SK-N-SH treated with all-trans-retinoic acid at 6 μM for 48 hours (cell line): ENCODE measurements at regions not wholly inside any gene's neighbourhood (a gene's known extent, or its start where the extent isn't known, plus 50 kb on each side); places are given as distances from the start of the nearest gene placed in this dataset.
A peak's percentile ranks its signal among the peaks of the same experiment; 100 is the strongest.

Source experiments
- ATAC-seq: fragments of 200-7000 bp; cut with Tn5 transposase; 3 replicates; pipeline ENCODE4 v1.9.1; 2020; ENCODE audit warnings: mild to moderate bottlenecking, moderate library complexity
- ARNTL ChIP-seq: fragments of 450-650 bp; formaldehyde crosslinking; IDR thresholded peaks from 2 replicates; pipeline ENCODE4 v1.5.0; 2020; ENCODE audit warnings: low read depth, mild to moderate bottlenecking, moderate library complexity, borderline replicate concordance
- BACH2 ChIP-seq: fragments of 250-450 bp; sonication (Bioruptor Pico); IDR thresholded peaks from 2 replicates; pipeline ENCODE4 v1.9.0; 2021; ENCODE audit warnings: mild to moderate bottlenecking, borderline replicate concordance
- CSDC2 ChIP-seq: fragments of 250-450 bp; sonication (Bioruptor Pico); IDR thresholded peaks from 2 replicates; pipeline ENCODE4 v1.5.0; 2020; ENCODE audit warnings: mild to moderate bottlenecking, moderate library complexity
- ESRRG ChIP-seq: fragments of 250-450 bp; sonication (Bioruptor Pico); IDR thresholded peaks from 2 replicates; pipeline ENCODE4 v1.6.1; 2021; ENCODE audit warnings: mild to moderate bottlenecking
- GLIS3 ChIP-seq: fragments of 250-450 bp; sonication (Bioruptor Pico); IDR thresholded peaks from 2 replicates; pipeline ENCODE4 v1.5.0; 2020; ENCODE audit warnings: mild to moderate bottlenecking, moderate library complexity
- ISL1 ChIP-seq: fragments of 250-450 bp; sonication (Bioruptor Pico); IDR thresholded peaks from 2 replicates; pipeline ENCODE4 v2.1.2; 2022; ENCODE audit warnings: mild to moderate bottlenecking, moderate library complexity
- OSR1 ChIP-seq: fragments of 250-450 bp; sonication (Bioruptor Pico); IDR thresholded peaks from 2 replicates; pipeline ENCODE4 v1.8.0; 2022; ENCODE audit warnings: moderate library complexity, mild to moderate bottlenecking, inconsistent platforms
- PPARA ChIP-seq: fragments of 250-450 bp; sonication (Bioruptor Pico); IDR thresholded peaks from 2 replicates; pipeline ENCODE4 v1.5.0; 2020; ENCODE audit warnings: mild to moderate bottlenecking, borderline replicate concordance
- RARB ChIP-seq: fragments of 250-450 bp; sonication (Bioruptor Pico); IDR thresholded peaks from 2 replicates; pipeline ENCODE4 v1.8.0; 2021; ENCODE audit warnings: mild to moderate bottlenecking, moderate library complexity
- SNAI2 ChIP-seq: fragments of 250-450 bp; sonication (Bioruptor Pico); IDR thresholded peaks from 2 replicates; pipeline ENCODE4 v1.5.0; 2020; ENCODE audit warnings: mild to moderate bottlenecking, moderate library complexity
- TCF4 ChIP-seq: fragments of 250-450 bp; sonication (Bioruptor Pico); IDR thresholded peaks from 2 replicates; pipeline ENCODE4 v1.8.0; 2021; ENCODE audit warnings: mild to moderate bottlenecking, moderate library complexity, borderline replicate concordance
- TOX ChIP-seq: fragments of 250-450 bp; sonication (Bioruptor Pico); IDR thresholded peaks from 2 replicates; pipeline ENCODE4 v1.8.0; 2021; ENCODE audit warnings: mild to moderate bottlenecking, moderate library complexity, borderline replicate concordance
- ZC3H10 ChIP-seq: fragments of 250-450 bp; sonication (Bioruptor Pico); IDR thresholded peaks from 2 replicates; pipeline ENCODE4 v1.5.1; 2021; ENCODE audit warnings: mild to moderate bottlenecking, moderate library complexity
- ZFP3 ChIP-seq: fragments of 250-450 bp; sonication (Bioruptor Pico); IDR thresholded peaks from 2 replicates; pipeline ENCODE4 v1.5.0; 2020; ENCODE audit warnings: mild to moderate bottlenecking, moderate library complexity
- ZFP30 ChIP-seq: fragments of 450-650 bp; formaldehyde crosslinking; IDR thresholded peaks from 2 replicates; pipeline ENCODE4 v1.5.0; 2022; ENCODE audit warnings: mild to moderate bottlenecking, moderate library complexity
- ZNF565 ChIP-seq: fragments of 450-650 bp; formaldehyde crosslinking; conservative IDR thresholded peaks from 2 replicates; pipeline ENCODE4 v1.5.0; 2020; ENCODE audit warnings: low read depth, mild to moderate bottlenecking, moderate library complexity
- ZNF70 ChIP-seq: fragments of 450-650 bp; formaldehyde crosslinking; IDR thresholded peaks from 2 replicates; pipeline ENCODE4 v1.5.0; 2020; ENCODE audit warnings: mild to moderate bottlenecking, moderate library complexity
- TF ChIP-seq, protein P1 (sequence below): fragments of 250-450 bp; sonication (Bioruptor Pico); IDR thresholded peaks from 2 replicates; pipeline ENCODE4 v1.5.1; 2020; ENCODE audit warnings: low read depth, mild to moderate bottlenecking, moderate library complexity
- TF ChIP-seq, protein P2 (sequence below): fragments of 250-450 bp; sonication (Bioruptor Pico); IDR thresholded peaks from 2 replicates; pipeline ENCODE4 v1.5.1; 2021; ENCODE audit warnings: mild to moderate bottlenecking, moderate library complexity
- TF ChIP-seq, protein P3 (sequence below): fragments of 250-450 bp; sonication (Bioruptor Pico); IDR thresholded peaks from 2 replicates; pipeline ENCODE4 v1.5.0; 2020; ENCODE audit warnings: mild to moderate bottlenecking, moderate library complexity
- TF ChIP-seq, protein P4 (sequence below): fragments of 250-450 bp; sonication (Bioruptor Pico); IDR thresholded peaks from 2 replicates; pipeline ENCODE4 v1.8.0; 2021; ENCODE audit warnings: low read depth, mild to moderate bottlenecking, moderate library complexity, borderline replicate concordance
- TF ChIP-seq, protein P5 (sequence below): fragments of 250-450 bp; sonication (Bioruptor Pico); IDR thresholded peaks from 2 replicates; pipeline ENCODE4 v1.8.0; 2020; ENCODE audit warnings: mild to moderate bottlenecking, moderate library complexity, borderline replicate concordance

DNA sequence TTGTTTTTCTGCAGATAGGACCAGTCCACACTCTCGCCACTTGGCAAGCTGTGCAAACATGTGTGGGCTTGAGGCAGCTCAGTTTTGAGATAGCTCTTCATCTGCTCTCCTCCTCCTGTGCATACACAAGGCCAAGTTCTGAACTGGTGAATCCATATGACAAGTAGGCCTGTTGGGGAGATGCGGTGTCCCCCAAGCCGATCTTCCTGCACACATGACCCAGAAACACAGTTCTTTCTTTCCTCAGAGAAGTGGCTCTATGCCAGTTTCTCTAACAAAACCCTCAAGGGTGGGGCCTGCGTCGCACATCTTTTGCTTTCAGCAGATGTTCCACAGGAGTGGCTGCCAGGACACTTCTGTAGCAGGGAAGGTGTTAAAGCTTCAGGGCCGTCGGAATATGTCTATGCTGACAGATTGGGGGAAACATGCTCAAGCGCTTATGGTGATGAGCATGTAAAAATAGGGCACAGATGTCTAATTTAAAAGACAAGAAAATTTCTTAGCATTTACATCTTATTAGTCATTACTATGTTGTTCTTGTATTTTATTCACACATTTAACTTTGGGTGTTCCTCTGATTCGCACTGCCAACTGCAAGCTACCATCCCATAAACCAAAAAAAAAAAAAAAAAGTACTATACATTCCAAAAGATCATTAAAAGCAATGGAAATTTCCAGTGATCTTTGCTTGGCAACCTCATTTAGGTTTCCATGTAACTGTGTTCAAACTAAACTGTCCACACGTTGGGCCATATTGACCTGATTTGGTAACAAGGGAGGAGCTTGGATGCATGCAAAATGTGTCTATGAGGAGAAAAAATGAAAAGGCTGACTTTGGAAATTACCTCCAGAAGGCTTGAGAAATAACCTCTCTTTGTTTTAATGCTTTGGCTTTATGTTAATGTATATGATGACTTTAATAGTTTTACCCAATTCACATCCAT lies 1055.5 kb upstream of the KLHL29 start:
- no peak for ATAC-seq
- TF ChIP-seq OSR1 (CRISPR knock-in tag) = no peak
- TF ChIP-seq ZC3H10 (CRISPR knock-in tag) = no peak
- TF ChIP-seq ARNTL (CRISPR knock-in tag) = no peak
- no peak for TF ChIP-seq ISL1 (CRISPR knock-in tag)
- TF ChIP-seq, protein P1, sequence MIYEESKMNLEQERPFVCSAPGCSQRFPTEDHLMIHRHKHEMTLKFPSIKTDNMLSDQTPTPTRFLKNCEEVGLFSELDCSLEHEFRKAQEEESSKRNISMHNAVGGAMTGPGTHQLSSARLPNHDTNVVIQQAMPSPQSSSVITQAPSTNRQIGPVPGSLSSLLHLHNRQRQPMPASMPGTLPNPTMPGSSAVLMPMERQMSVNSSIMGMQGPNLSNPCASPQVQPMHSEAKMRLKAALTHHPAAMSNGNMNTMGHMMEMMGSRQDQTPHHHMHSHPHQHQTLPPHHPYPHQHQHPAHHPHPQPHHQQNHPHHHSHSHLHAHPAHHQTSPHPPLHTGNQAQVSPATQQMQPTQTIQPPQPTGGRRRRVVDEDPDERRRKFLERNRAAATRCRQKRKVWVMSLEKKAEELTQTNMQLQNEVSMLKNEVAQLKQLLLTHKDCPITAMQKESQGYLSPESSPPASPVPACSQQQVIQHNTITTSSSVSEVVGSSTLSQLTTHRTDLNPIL (CRISPR knock-in tag) = no peak
- TF ChIP-seq, protein P2, sequence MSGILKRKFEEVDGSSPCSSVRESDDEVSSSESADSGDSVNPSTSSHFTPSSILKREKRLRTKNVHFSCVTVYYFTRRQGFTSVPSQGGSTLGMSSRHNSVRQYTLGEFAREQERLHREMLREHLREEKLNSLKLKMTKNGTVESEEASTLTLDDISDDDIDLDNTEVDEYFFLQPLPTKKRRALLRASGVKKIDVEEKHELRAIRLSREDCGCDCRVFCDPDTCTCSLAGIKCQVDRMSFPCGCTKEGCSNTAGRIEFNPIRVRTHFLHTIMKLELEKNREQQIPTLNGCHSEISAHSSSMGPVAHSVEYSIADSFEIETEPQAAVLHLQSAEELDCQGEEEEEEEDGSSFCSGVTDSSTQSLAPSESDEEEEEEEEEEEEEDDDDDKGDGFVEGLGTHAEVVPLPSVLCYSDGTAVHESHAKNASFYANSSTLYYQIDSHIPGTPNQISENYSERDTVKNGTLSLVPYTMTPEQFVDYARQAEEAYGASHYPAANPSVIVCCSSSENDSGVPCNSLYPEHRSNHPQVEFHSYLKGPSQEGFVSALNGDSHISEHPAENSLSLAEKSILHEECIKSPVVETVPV = no peak
- no peak for TF ChIP-seq TCF4 (CRISPR knock-in tag)
- no peak for TF ChIP-seq TOX (CRISPR knock-in tag)
- TF ChIP-seq RARB (CRISPR knock-in tag) = no peak
- no peak for TF ChIP-seq ZFP30
- no peak for TF ChIP-seq CSDC2 (CRISPR knock-in tag)
- TF ChIP-seq ZNF565 (CRISPR knock-in tag) = no peak
- no peak for TF ChIP-seq BACH2 (CRISPR knock-in tag)
- no peak for TF ChIP-seq ZFP3 (CRISPR knock-in tag)
- TF ChIP-seq ZNF70 = no peak
- TF ChIP-seq GLIS3 (CRISPR knock-in tag) = no peak
- TF ChIP-seq ESRRG = no peak
- no peak for TF ChIP-seq SNAI2 (CRISPR knock-in tag)
- TF ChIP-seq, protein P3, sequence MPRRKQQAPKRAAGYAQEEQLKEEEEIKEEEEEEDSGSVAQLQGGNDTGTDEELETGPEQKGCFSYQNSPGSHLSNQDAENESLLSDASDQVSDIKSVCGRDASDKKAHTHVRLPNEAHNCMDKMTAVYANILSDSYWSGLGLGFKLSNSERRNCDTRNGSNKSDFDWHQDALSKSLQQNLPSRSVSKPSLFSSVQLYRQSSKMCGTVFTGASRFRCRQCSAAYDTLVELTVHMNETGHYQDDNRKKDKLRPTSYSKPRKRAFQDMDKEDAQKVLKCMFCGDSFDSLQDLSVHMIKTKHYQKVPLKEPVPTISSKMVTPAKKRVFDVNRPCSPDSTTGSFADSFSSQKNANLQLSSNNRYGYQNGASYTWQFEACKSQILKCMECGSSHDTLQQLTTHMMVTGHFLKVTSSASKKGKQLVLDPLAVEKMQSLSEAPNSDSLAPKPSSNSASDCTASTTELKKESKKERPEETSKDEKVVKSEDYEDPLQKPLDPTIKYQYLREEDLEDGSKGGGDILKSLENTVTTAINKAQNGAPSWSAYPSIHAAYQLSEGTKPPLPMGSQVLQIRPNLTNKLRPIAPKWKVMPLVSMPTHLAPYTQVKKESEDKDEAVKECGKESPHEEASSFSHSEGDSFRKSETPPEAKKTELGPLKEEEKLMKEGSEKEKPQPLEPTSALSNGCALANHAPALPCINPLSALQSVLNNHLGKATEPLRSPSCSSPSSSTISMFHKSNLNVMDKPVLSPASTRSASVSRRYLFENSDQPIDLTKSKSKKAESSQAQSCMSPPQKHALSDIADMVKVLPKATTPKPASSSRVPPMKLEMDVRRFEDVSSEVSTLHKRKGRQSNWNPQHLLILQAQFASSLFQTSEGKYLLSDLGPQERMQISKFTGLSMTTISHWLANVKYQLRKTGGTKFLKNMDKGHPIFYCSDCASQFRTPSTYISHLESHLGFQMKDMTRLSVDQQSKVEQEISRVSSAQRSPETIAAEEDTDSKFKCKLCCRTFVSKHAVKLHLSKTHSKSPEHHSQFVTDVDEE = no peak
- no peak for TF ChIP-seq PPARA (CRISPR knock-in tag)
- TF ChIP-seq, all 23 proteins: peak for 0

DNA sequence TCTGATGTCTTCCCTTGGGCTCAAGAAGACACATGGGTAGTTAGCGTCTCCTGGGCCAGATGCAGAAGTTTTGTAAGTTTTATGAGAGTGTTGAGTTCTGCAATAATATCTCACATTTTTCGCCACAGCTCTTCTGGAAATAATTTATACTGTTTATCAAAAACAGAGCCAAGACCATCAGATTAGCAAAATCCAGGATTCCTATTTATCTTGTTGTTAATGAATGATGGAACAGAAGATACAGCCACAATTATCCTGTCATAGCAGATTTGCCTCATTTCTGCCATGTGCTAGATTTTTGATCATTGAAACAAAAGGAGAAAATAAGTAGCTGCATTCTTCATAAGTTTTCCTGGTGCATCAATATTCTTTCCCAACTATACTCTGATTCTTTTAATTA lies 1048.6 kb upstream of the KLHL29 start:
- TF ChIP-seq ESRRG = no peak
- peak; percentile 52 for TF ChIP-seq TCF4 (CRISPR knock-in tag)
- ATAC-seq = no peak

DNA sequence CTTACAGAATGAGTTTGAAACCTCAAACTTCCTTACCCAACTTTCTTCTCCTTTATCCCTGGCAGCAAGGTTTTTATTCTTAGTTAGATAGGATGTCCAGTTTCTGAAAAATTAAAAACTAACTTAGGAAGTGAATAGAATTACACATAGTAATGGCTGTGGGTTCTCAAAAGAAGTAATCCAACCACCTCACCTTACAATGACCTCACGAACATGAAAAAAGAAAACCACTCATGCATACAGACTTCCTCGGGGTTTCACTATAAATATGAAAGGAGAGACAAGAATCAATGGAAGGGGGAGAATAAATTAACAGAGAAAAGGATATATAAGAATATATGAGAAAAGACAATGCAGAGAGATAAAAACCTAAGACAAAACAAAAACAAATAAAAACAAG lies 1044.3 kb upstream of the KLHL29 start:
- no peak for ATAC-seq
- TF ChIP-seq ZFP3 (CRISPR knock-in tag) = no peak
- no peak for TF ChIP-seq CSDC2 (CRISPR knock-in tag)
- no peak for TF ChIP-seq ESRRG
- no peak for TF ChIP-seq ISL1 (CRISPR knock-in tag)
- TF ChIP-seq BACH2 (CRISPR knock-in tag) = no peak
- no peak for TF ChIP-seq TCF4 (CRISPR knock-in tag)
- TF ChIP-seq, protein P3 = no peak
- TF ChIP-seq, protein P4, sequence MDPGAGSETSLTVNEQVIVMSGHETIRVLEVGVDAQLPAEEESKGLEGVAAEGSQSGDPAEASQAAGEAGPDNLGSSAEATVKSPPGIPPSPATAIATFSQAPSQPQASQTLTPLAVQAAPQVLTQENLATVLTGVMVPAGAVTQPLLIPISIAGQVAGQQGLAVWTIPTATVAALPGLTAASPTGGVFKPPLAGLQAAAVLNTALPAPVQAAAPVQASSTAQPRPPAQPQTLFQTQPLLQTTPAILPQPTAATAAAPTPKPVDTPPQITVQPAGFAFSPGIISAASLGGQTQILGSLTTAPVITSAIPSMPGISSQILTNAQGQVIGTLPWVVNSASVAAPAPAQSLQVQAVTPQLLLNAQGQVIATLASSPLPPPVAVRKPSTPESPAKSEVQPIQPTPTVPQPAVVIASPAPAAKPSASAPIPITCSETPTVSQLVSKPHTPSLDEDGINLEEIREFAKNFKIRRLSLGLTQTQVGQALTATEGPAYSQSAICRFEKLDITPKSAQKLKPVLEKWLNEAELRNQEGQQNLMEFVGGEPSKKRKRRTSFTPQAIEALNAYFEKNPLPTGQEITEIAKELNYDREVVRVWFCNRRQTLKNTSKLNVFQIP (CRISPR knock-in tag) = no peak
- no peak for TF ChIP-seq OSR1 (CRISPR knock-in tag)
- TF ChIP-seq, protein P5, sequence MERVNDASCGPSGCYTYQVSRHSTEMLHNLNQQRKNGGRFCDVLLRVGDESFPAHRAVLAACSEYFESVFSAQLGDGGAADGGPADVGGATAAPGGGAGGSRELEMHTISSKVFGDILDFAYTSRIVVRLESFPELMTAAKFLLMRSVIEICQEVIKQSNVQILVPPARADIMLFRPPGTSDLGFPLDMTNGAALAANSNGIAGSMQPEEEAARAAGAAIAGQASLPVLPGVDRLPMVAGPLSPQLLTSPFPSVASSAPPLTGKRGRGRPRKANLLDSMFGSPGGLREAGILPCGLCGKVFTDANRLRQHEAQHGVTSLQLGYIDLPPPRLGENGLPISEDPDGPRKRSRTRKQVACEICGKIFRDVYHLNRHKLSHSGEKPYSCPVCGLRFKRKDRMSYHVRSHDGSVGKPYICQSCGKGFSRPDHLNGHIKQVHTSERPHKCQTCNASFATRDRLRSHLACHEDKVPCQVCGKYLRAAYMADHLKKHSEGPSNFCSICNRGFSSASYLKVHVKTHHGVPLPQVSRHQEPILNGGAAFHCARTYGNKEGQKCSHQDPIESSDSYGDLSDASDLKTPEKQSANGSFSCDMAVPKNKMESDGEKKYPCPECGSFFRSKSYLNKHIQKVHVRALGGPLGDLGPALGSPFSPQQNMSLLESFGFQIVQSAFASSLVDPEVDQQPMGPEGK = no peak
- TF ChIP-seq ZNF565 (CRISPR knock-in tag) = no peak
- TF ChIP-seq, protein P2 = no peak
